Gastroesophageal sphincter (tissue), 3 donors: ENCODE measurements at regions not wholly inside any gene's neighbourhood (a gene's known extent, or its start where the extent isn't known, plus 50 kb on each side); places are given as distances from the start of the nearest gene placed in this dataset.

Experiments used
- POLR2A ChIP-seq, 2 donors: fragments of 450-650 bp; IDR thresholded peaks; one replicate each; pipeline ENCODE4 v1.6.1; 2017; ENCODE audit warnings: antibody characterized with exemption in 2 of 2, mild to moderate bottlenecking in 2 of 2, moderate library complexity in 1 of 2
- POLR2AphosphoS5 ChIP-seq: sonication (generic); formaldehyde crosslinking; IDR thresholded peaks from one replicate; pipeline ENCODE4 v1.6.1; 2017; ENCODE audit warnings: antibody characterized with exemption
- TF ChIP-seq, protein P1 (sequence below), 4 experiments: fragments of 200-600 bp in 2 of 4; fragments of 450-650 bp in 2 of 4; sonication (generic) in 1 of 4; IDR thresholded peaks; one replicate each; pipeline ENCODE4 v1.5.1; 2017 to 2019; ENCODE audit warnings: antibody characterized with exemption in 4 of 4, mild to moderate bottlenecking in 2 of 4, moderate library complexity in 2 of 4

GRCh38 chr9:73347720-73348119, 196.1 kb downstream of the ANXA1 start:
- TF ChIP-seq, protein P1, sequence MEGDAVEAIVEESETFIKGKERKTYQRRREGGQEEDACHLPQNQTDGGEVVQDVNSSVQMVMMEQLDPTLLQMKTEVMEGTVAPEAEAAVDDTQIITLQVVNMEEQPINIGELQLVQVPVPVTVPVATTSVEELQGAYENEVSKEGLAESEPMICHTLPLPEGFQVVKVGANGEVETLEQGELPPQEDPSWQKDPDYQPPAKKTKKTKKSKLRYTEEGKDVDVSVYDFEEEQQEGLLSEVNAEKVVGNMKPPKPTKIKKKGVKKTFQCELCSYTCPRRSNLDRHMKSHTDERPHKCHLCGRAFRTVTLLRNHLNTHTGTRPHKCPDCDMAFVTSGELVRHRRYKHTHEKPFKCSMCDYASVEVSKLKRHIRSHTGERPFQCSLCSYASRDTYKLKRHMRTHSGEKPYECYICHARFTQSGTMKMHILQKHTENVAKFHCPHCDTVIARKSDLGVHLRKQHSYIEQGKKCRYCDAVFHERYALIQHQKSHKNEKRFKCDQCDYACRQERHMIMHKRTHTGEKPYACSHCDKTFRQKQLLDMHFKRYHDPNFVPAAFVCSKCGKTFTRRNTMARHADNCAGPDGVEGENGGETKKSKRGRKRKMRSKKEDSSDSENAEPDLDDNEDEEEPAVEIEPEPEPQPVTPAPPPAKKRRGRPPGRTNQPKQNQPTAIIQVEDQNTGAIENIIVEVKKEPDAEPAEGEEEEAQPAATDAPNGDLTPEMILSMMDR (IDR thresholded peaks at IDR 0.05): no peak
- TF ChIP-seq POLR2A (IDR thresholded peaks at IDR 0.05): no peak
- TF ChIP-seq POLR2AphosphoS5: no peak
